ENCODE measurements at regions not wholly inside any gene's neighbourhood (a gene's known extent, or its start where the extent isn't known, plus 50 kb on each side); places are given as distances from the start of the nearest gene placed in this dataset.
A peak's percentile ranks its signal among the peaks of the same experiment; 100 is the strongest.

DNA sequence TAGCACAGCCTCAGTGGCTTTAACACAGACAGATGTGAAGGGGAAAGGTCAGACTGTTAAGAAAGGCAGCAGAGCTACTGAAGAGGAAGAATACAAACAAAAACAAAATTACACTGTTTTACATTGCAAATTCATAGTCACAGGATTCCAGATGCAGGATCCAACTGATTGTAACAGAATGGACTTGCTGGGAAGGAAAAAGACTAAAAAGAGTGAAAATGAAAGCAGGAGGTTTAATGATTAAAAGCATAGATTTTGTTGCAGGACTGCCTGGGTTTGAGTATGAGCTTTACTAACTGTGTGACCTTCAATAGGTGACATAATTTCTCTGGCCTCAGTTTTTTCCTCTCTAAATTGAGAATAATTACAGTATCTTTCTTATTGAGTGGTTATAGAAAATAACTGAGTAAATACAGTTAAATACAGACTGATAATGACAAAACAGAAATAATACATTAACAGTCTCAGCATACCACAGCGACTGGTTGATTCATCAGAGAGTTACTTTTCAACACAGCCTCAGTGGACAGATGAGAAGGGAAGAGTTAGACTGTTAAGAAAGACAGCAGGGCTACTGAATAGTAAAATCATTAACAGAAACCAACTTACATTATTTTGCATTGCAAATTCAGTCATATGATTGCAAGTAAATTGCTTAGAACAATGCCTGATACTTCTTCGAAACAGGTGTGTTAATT lies 704.2 kb upstream of the TENM4 start:
- TF ChIP-seq, protein P1, sequence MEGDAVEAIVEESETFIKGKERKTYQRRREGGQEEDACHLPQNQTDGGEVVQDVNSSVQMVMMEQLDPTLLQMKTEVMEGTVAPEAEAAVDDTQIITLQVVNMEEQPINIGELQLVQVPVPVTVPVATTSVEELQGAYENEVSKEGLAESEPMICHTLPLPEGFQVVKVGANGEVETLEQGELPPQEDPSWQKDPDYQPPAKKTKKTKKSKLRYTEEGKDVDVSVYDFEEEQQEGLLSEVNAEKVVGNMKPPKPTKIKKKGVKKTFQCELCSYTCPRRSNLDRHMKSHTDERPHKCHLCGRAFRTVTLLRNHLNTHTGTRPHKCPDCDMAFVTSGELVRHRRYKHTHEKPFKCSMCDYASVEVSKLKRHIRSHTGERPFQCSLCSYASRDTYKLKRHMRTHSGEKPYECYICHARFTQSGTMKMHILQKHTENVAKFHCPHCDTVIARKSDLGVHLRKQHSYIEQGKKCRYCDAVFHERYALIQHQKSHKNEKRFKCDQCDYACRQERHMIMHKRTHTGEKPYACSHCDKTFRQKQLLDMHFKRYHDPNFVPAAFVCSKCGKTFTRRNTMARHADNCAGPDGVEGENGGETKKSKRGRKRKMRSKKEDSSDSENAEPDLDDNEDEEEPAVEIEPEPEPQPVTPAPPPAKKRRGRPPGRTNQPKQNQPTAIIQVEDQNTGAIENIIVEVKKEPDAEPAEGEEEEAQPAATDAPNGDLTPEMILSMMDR (IDR thresholded peaks at IDR 0.05; ENCODE audit: low read depth, low read length): no peak
- in situ Hi-C loops (cut with HindIII; ENCODE audit: low sequenced_read_pairs): no loop called here
- no peak for DNase-seq (ENCODE audit: low read depth, low spot score)
- H3K4me3 ChIP-seq (ENCODE audit: low read depth, low read length): no peak overlapping the region

DNA sequence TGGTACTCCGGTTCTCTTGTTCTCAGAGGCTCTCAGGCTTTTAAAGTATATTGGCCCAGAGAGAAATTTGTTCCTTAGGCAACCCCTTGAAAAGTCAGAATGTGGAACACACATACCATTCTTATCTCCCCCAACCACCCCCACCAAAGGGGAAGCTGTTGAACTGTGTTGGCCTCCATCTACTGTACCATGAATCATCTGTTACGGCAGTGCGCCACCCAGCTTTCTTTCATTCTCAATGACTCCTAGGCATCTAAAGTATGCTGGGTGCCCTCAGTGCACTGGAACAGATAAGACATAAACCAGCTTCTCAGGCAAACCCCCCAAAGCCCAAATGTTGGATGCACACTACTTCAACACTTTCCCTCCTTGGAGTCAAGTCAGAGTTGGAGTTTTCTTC lies 696.2 kb upstream of the TENM4 start:
- DNase-seq (ENCODE audit: low read depth, low spot score): peak; percentile 6
- in situ Hi-C loops (cut with HindIII; ENCODE audit: low sequenced_read_pairs): no loop called here
- H3K4me3 ChIP-seq (ENCODE audit: low read depth, low read length): no peak overlapping the region
- TF ChIP-seq, protein P1 (IDR thresholded peaks at IDR 0.05; ENCODE audit: low read depth, low read length): no peak

DNA sequence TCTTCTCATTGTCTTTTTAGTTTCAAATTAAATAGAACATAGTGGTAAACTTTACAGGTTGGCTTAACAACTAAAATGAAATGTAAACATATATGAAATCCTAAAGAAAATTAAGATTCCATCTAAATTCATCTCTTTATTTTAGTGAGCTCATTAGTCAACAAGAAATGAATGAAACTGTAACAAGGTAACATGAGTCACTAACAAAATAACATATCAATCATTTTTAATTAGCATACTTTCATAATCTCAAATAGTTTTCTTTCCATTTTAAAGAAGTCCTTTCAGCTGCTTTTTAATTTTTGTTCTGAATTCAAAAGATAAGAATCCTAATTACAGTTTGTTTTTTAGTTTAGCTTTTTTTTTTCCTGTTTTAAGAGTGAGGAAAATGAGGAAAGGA lies 688.6 kb upstream of the TENM4 start:
- no peak overlapping the region for H3K4me3 ChIP-seq (ENCODE audit: low read depth, low read length)
- TF ChIP-seq, protein P1 (IDR thresholded peaks at IDR 0.05; ENCODE audit: low read depth, low read length): no peak
- in situ Hi-C loops (cut with HindIII; ENCODE audit: low sequenced_read_pairs): no loop called here

DNA sequence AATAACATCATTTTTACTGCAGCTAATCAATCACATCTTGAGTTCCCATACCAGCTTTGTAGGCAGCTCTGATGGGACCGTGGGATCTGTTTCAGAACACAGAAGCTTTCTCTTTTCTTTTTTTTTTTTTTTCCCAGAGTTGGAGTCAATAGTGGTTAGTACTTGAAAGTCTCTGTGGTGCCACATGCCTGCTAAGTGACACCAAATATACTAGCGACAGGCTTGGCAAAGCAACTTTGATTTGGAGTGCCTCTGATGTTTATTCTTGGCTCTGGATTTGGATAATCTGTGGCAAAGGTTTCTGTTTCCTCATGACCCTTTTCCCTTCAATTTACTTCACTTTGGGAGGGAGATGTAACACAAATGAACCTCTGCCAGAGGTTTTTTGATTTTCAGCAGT lies 681.4 kb upstream of the TENM4 start:
- no peak overlapping the region for H3K4me3 ChIP-seq (ENCODE audit: low read depth, low read length)
- in situ Hi-C loops (cut with HindIII; ENCODE audit: low sequenced_read_pairs): no loop called here

More for the DNA sequence above, 688.6 kb upstream of the TENM4 start:
- DNase-seq (ENCODE audit: low read depth, low spot score): no peak

DNA sequence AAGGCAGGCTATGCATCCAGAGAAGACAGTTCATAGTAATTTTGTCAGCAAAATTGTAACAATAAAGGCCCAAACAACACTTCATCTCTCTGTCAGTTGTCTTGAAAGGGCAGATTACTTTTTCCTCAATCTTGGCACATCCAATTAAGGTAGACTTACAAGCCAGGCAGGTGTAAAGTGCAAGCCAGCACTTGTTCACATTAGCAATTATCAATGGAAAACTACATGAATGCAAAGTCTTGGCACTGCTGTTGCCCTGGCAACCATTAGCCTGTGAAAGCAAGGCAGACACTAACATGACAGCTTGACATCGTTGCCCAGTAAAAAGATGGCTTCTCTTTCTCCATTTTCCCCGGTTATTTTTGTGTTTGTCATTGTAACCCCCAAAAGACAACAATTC lies 677.2 kb upstream of the TENM4 start:
- no peak for DNase-seq (ENCODE audit: low read depth, low spot score)
- in situ Hi-C loops (cut with HindIII; ENCODE audit: low sequenced_read_pairs): no loop called here
- TF ChIP-seq, protein P1 (IDR thresholded peaks at IDR 0.05; ENCODE audit: low read depth, low read length): no peak
- H3K4me3 ChIP-seq (ENCODE audit: low read depth, low read length): no peak overlapping the region

More for the DNA sequence above, 681.4 kb upstream of the TENM4 start:
- TF ChIP-seq, protein P1 (IDR thresholded peaks at IDR 0.05; ENCODE audit: low read depth, low read length): no peak
- DNase-seq (ENCODE audit: low read depth, low spot score): no peak

DNA sequence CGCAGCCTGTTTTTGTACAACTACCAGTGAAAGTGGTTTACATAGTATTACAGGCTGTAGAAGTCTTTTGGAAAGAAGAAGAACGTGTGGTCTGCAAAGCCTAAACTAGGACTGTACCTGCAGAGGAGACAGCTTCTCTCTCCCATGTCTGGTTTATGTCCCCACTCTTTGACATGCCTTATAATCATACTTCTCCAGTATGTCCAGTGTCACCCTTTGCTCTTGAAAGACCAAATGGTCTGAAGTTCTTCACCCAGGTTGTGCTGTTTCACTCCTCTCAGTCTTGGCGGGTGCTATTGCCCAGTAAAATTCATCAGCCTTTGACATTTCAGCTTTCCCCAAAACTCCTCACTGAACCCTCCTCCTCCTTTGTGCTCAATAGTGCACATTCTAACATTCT lies 676.0 kb upstream of the TENM4 start:
- in situ Hi-C loops (cut with HindIII; ENCODE audit: low sequenced_read_pairs): no loop called here
- H3K4me3 ChIP-seq (ENCODE audit: low read depth, low read length): no peak overlapping the region
- TF ChIP-seq, protein P1 (IDR thresholded peaks at IDR 0.05; ENCODE audit: low read depth, low read length): no peak
- no peak for DNase-seq (ENCODE audit: low read depth, low spot score)
